K562 (cell line): ENCODE measurements at regions not wholly inside any gene's neighbourhood (a gene's known extent, or its start where the extent isn't known, plus 50 kb on each side); places are given as distances from the start of the nearest gene placed in this dataset.

ENCODE experiments used
- BDP1 ChIP-seq: IDR thresholded peaks from 3 replicates; pipeline ENCODE4 v1.6.1; 2011; ENCODE audit not compliant: insufficient read length, insufficient read depth
- E4F1 ChIP-seq: fragments of 250-450 bp; sonication (Bioruptor Pico); IDR thresholded peaks from 2 replicates; pipeline ENCODE4 v1.5.0; 2021; ENCODE audit warnings: mild to moderate bottlenecking, borderline replicate concordance
- EGR1 ChIP-seq: fragments of 450-650 bp; conservative IDR thresholded peaks from 2 replicates; pipeline ENCODE4 v1.6.1; 2017; ENCODE audit warnings: mild to moderate bottlenecking
- FOXM1 ChIP-seq, 2 experiments: fragments of 450-650 bp in 1 of 2; sonication (generic) in 1 of 2; formaldehyde crosslinking in 1 of 2; IDR thresholded peaks; 2 replicates each; pipeline versions ENCODE4 v1.6.1 to v1.9.0; 2017 to 2022; ENCODE audit warnings: low read depth in 2 of 2, mild to moderate bottlenecking in 2 of 2, missing genetic modification reagents in 1 of 2, moderate library complexity in 1 of 2
- GABPA ChIP-seq: fragments of 200-800 bp; sonication (Bioruptor generic); conservative IDR thresholded peaks from 2 replicates; pipeline ENCODE4 v1.6.1; 2016; ENCODE audit warnings: low read depth, missing genetic modification characterization, missing compliant biosample characterization
- GTF2F1 ChIP-seq: IDR thresholded peaks from 2 replicates; pipeline ENCODE4 v1.6.1; 2011; ENCODE audit warnings: low read depth, low read length, improper control_type of control experiment
- HMG20A ChIP-seq: fragments of 450-650 bp; formaldehyde crosslinking; conservative IDR thresholded peaks from 2 replicates; pipeline ENCODE4 v1.4.0; 2020; ENCODE audit warnings: mild to moderate bottlenecking, mixed read lengths
- JUN ChIP-seq, 2 experiments: sonication (generic) in 1 of 2; formaldehyde crosslinking in 1 of 2; IDR thresholded peaks; 2 replicates each; pipeline versions ENCODE4 v1.6.1 to v1.8.0; 2012 to 2022; ENCODE audit warnings: borderline replicate concordance in 2 of 2, mild to moderate bottlenecking in 2 of 2, improper control_type of control experiment in 1 of 2, low read depth in 1 of 2, low read length in 1 of 2, missing genetic modification reagents in 1 of 2
- LCOR ChIP-seq: sonication (generic); formaldehyde crosslinking; IDR thresholded peaks from 2 replicates; pipeline ENCODE4 v1.8.0; 2022; ENCODE audit warnings: mild to moderate bottlenecking, missing genetic modification reagents
- MXI1 ChIP-seq: IDR thresholded peaks from 2 replicates; pipeline ENCODE4 v1.6.1; 2011; ENCODE audit warnings: low read depth, mild to moderate bottlenecking, improper control_type of control experiment, low read length
- POLR2A ChIP-seq: fragments of 450-650 bp; conservative IDR thresholded peaks from 2 replicates; pipeline ENCODE4 v1.6.1; 2016
- SOX6 ChIP-seq: fragments of 450-650 bp; IDR thresholded peaks from 2 replicates; pipeline ENCODE4 v1.6.1; 2014; ENCODE audit warnings: mild to moderate bottlenecking
- ZBTB11 ChIP-seq, 3 experiments: fragments of 200-800 bp in 1 of 3; fragments of 250-450 bp in 1 of 3; fragments of 450-650 bp in 1 of 3; sonication (Bioruptor Pico) in 1 of 3; sonication (Bioruptor generic) in 1 of 3; formaldehyde crosslinking in 1 of 3; IDR thresholded peaks; 2 replicates each; pipeline versions ENCODE4 v1.6.1 to v1.8.0; 2016 to 2022; ENCODE audit warnings: mild to moderate bottlenecking in 2 of 3, missing genetic modification characterization in 2 of 3, missing compliant biosample characterization in 1 of 3, moderate library complexity in 1 of 3
- TF ChIP-seq, protein P1 (sequence below), 3 experiments: IDR thresholded peaks in 2 of 3; conservative IDR thresholded peaks in 1 of 3; 2 replicates each; pipeline ENCODE4 v1.5.1; 2011 to 2012; ENCODE audit warnings: low read length in 3 of 3, mild to moderate bottlenecking in 3 of 3, control low read depth in 2 of 3, improper control_type of control experiment in 1 of 3, inconsistent platforms in 1 of 3, low read depth in 1 of 3, mixed read lengths in 1 of 3, moderate library complexity in 1 of 3; ENCODE audit not compliant: insufficient read depth in 2 of 3

DNA sequence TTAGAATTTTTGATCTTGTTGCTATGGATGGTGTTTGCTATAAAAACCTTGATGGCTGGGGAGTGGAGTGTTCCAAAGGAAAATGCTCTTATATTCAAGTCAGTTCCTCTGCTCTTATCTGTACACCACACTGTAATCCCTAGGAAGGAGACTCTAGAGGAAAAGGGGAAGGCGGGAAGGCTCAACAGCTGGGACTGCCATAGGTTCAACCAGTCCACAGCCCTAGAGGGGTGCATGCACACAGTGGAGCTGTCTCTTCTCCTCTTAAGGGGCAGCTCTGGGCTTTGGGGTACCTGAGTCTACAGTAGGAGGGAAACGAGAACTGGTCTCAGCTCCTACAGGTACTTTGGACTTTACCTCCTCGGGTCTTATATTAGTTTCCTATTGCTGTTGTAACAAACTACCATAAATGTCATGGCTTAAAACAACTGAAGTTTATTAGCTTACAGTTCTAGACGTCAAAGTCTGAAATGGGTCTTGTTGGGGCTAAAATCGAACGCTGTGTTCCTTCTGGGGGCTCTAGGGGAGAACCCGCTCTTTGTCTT lies 77.2 kb upstream of the ZBED5 start:
- TF ChIP-seq GABPA (tag) (no peak), POLR2A (no peak), GTF2F1 (no peak), SOX6 (no peak), FOXM1 (IDR thresholded peaks at IDR 0.05; ENCODE audit: low read depth) (no peak), FOXM1 (CRISPR knock-in tag; IDR thresholded peaks at IDR 0.05; ENCODE audit: low read depth) (no peak), ZBTB11 (CRISPR knock-in tag; IDR thresholded peaks at IDR 0.05) (no peak), LCOR (CRISPR knock-in tag) (no peak), EGR1 (no peak), JUN (IDR thresholded peaks at IDR 0.05; ENCODE audit: borderline replicate concordance, low read depth, low read length) (no peak), JUN (CRISPR knock-in tag; IDR thresholded peaks at IDR 0.05; ENCODE audit: borderline replicate concordance) (no peak), HMG20A (CRISPR knock-in tag) (no peak), E4F1 (CRISPR knock-in tag) (no peak), BDP1 (no peak), MXI1 (no peak)
- TF ChIP-seq, protein P1, sequence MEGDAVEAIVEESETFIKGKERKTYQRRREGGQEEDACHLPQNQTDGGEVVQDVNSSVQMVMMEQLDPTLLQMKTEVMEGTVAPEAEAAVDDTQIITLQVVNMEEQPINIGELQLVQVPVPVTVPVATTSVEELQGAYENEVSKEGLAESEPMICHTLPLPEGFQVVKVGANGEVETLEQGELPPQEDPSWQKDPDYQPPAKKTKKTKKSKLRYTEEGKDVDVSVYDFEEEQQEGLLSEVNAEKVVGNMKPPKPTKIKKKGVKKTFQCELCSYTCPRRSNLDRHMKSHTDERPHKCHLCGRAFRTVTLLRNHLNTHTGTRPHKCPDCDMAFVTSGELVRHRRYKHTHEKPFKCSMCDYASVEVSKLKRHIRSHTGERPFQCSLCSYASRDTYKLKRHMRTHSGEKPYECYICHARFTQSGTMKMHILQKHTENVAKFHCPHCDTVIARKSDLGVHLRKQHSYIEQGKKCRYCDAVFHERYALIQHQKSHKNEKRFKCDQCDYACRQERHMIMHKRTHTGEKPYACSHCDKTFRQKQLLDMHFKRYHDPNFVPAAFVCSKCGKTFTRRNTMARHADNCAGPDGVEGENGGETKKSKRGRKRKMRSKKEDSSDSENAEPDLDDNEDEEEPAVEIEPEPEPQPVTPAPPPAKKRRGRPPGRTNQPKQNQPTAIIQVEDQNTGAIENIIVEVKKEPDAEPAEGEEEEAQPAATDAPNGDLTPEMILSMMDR (IDR thresholded peaks at IDR 0.05 in 2 of 3, conservative IDR thresholded peaks at IDR 0.05 in 1 of 3; ENCODE audit: insufficient read depth in 2 of 3, low read depth in 1 of 3, low read length in 3 of 3), result no peak
